Activated naive CD4-positive, alpha-beta T cell treated with anti-CD3 and anti-CD28 coated beads, Interleukin-2, amount 10 ng/mL, durations not matched to agents 7 days and 5 days (primary cell): ENCODE measurements at regions not wholly inside any gene's neighbourhood (a gene's known extent, or its start where the extent isn't known, plus 50 kb on each side); places are given as distances from the start of the nearest gene placed in this dataset.
"Not testable (repeated sequence)": the region's sequence is repeated elsewhere in the genome, so short reads cannot be mapped to it uniquely, and the experiment has no call there.

Source experiments
- CTCF ChIA-PET: fragments of 350-600 bp; sonication (Branson Sonifier 250); formaldehyde crosslinking; loops from one replicate; lab custom pipeline; 2021; ENCODE audit warnings: antibody characterized with exemption; lab: Charles Lee
- DNase-seq: peaks from one replicate; pipeline ENCODE4 v3.0.0-alpha.2; 2020
- H3K27ac Mint-ChIP-seq: one replicate; pipeline ENCODE4 v1.8.0; 2021; ENCODE audit warnings: mild to moderate bottlenecking, moderate library complexity, mixed read lengths
- H3K27me3 Mint-ChIP-seq: one replicate; pipeline ENCODE4 v1.8.0; 2021; ENCODE audit warnings: mild to moderate bottlenecking, mixed read lengths
- H3K36me3 Mint-ChIP-seq: one replicate; pipeline ENCODE4 v1.8.0; 2021; ENCODE audit warnings: mixed read lengths
- H3K4me1 Mint-ChIP-seq: one replicate; pipeline ENCODE4 v1.8.0; 2021; ENCODE audit warnings: mixed read lengths
- H3K4me3 Mint-ChIP-seq: one replicate; pipeline ENCODE4 v1.8.0; 2021; ENCODE audit warnings: mild to moderate bottlenecking, moderate library complexity, mixed read lengths
- H3K9me3 Mint-ChIP-seq: one replicate; pipeline ENCODE4 v1.8.0; 2021; ENCODE audit warnings: mixed read lengths

DNA sequence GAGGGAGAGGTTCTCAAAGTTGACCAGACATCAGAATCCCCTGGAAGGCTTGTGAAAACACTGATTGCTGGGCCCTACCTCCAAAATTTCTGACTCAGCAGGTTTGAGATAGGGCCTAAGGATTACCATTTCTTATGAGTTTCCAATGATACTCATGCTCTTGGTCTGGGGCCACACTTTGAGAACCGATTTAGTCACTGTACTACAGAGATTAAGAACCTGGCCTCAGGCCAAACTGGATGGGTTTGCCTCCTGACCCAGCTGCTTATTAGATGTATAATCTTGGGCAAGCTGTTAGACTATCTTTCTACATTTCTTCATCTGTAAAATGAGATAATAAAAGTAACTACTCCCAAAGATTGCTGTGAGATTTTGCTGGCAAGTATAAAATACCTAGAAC, 77.1 kb upstream of the SCIN start:
- no peaks in the 10 kb centered on the region for H3K9me3 Mint-ChIP-seq
- H3K4me1 Mint-ChIP-seq: no peaks in the 10 kb centered on the region
- H3K27ac Mint-ChIP-seq: no peak overlapping the region
- H3K36me3 Mint-ChIP-seq: no peaks in the 10 kb centered on the region
- no peak overlapping the region for H3K4me3 Mint-ChIP-seq
- no peak for DNase-seq
- CTCF ChIA-PET: interaction anchor here (1.3 to 2.8 kb wide), 2 partner anchors 35 to 50 kb away, joined by 4 to 31 read pairs; no protein-coding TSS in a partner anchor
- H3K27me3 Mint-ChIP-seq: no peaks in the 10 kb centered on the region

DNA sequence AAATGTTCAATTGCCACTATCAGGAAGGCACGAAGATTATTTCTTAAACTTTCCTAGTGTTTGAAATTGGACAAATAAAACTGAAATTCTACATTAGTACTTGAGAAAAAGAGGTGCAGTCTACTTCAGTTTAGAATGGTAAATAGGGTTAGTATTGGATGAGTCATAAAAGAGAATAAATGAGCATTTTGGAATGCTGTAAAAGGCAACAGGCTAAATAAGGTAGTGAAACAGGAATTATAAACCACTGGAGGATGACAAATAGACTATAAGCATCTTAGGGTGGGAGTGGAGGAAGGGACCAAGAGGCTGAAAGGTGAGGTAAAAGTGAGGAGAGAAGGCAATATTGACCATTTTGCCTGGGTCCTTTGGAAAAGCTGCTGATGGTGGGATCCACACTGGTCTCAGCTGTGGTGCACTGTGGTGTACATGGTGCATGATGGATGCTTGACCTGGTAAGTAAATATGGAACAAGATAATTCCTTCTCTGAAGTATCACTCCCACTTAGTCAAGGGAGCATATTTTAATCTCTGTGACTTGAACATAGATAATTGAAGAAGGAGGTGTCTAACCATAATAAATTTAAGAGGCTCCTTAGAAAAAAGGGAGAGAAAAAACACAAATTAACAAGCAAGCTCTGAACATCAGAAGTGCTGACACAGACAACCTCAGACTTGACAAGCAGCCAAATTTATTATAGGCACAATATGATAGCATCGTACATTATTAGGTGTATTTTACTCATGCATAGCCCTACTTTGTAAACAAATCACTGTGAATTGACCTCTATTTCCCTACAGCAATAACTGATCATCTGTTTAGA, 76.4 kb upstream of the SCIN start:
- H3K4me3 Mint-ChIP-seq: no peak overlapping the region
- H3K27me3 Mint-ChIP-seq: no peaks in the 10 kb centered on the region
- no peak for DNase-seq
- no peaks in the 10 kb centered on the region for H3K36me3 Mint-ChIP-seq
- CTCF ChIA-PET: interaction anchor here (0.7 to 2.8 kb wide), 5 partner anchors 31 to 60 kb away, joined by 3 to 31 read pairs (median 4); no protein-coding TSS in a partner anchor
- H3K4me1 Mint-ChIP-seq: no peaks in the 10 kb centered on the region
- H3K9me3 Mint-ChIP-seq: no peaks in the 10 kb centered on the region
- H3K27ac Mint-ChIP-seq: no peak overlapping the region

DNA sequence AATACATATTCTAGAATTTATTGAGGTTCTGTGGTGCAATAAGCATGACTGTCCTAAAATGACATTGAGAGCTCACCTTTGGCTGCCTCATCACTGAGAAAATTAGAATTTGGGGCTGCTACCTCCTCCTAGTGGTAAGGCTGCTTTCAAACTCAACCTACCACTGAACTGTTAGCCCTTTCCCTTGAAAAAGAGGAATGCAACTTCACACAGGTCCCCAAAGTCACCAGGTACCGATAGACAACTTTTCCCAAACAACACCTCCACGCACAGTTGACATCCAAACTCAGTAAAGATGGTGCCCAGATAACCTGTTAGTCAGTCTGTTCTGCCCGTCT, 75.9 kb upstream of the SCIN start:
- no peak overlapping the region for H3K4me3 Mint-ChIP-seq
- DNase-seq: no peak
- no peak overlapping the region for H3K27ac Mint-ChIP-seq
- H3K36me3 Mint-ChIP-seq: no peaks in the 10 kb centered on the region
- CTCF ChIA-PET: interaction anchor here (0.7 to 2.8 kb wide), 7 partner anchors 18 to 63 kb away, joined by 3 to 31 read pairs (median 4); no protein-coding TSS in a partner anchor
- no peaks in the 10 kb centered on the region for H3K9me3 Mint-ChIP-seq
- no peaks in the 10 kb centered on the region for H3K27me3 Mint-ChIP-seq
- H3K4me1 Mint-ChIP-seq: no peaks in the 10 kb centered on the region

DNA sequence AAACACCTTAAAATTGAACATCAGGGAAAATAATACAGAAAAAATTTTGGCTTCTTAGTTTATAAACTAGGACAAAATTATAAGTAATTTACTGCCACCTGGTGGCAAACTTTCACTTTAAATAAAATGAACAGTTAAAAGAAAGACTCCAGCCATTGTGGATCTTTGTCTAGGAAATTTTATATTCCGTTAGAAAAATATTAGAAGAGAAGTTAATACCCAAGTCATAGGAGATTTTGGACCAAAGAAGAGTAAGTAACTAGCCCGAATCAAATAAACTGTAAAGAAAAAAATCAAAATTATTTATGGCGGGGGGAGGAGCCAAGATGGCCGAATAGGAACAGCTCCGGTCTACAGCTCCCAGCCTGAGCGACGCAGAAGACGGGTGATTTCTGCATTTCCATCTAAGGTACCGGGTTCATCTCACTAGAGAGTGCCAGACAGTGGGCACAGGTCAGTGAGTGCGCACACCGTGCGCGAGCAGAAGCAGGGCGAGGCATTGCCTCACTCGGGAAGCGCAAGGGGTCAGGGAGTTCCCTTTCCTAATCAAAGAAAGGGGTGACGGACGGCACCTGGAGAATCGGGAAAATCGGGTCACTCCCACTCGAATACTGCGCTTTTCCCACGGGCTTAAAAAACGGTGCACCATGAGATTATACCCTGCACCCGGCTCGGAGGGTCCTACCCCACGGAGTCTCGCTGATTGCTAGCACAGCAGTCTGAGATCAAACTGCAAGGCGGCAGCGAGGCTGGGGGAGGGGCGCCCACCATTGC, 73.4 kb upstream of the SCIN start:
- not testable (repeated sequence) for H3K27ac Mint-ChIP-seq, H3K9me3 Mint-ChIP-seq, H3K4me1 Mint-ChIP-seq, H3K4me3 Mint-ChIP-seq, H3K27me3 Mint-ChIP-seq, DNase-seq, H3K36me3 Mint-ChIP-seq
- CTCF ChIA-PET: interaction anchor here (0.7 kb wide), 1 partner anchor 39 kb away, joined by 3 read pairs; no protein-coding TSS in a partner anchor

DNA sequence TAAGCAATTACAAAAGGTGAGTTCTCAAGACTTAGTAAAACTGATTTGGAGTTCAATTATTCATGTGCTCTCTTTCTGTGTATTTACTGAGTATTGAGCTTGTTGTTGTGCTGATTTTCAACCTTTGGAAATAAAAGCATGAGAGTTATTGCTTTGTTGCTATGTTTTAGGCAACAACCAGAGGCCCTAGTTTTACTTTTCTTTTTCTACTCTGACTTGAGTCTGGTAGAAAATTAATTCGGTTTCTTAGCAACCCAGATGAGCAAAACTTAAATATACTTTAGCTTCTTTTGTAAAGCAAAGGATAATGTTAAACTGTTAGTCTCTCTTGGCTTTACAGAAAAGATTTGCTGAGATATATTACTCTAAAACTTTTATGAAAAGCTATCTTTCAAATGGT, 66.4 kb upstream of the SCIN start:
- Mint-ChIP-seq H3K4me3 (no peak overlapping the region), H3K4me1 (no peaks in the 10 kb centered on the region), H3K27ac (no peak overlapping the region), H3K9me3 (no peaks in the 10 kb centered on the region), H3K27me3 (no peaks in the 10 kb centered on the region), H3K36me3 (no peaks in the 10 kb centered on the region)
- CTCF ChIA-PET: interaction anchor here (1.0 kb wide), 1 partner anchor 45 kb away, joined by 3 read pairs; no protein-coding TSS in a partner anchor
- no peak for DNase-seq

DNA sequence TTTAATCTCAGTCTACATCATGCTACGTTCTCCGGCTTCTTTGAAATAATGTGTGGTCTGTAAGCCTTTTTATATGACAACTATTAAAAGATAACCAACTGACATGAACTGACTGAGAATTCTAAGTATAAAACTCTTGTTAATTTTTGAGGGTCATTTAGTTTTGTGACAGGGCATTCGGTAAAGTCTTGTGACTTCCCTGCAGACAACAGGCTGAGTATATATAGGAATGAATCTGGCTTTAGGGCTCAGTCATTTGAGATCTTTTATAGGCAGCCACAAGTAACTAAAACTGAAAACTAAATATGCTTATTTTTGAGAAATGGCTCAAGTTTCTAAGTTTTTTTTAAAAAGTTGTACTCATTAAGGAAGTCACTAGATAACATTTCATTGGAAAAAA, 62.5 kb upstream of the SCIN start:
- Mint-ChIP-seq H3K27me3 (peaks cover 6% of the 10 kb centered on the region), H3K9me3 (no peaks in the 10 kb centered on the region), H3K4me1 (no peaks in the 10 kb centered on the region), H3K36me3 (no peaks in the 10 kb centered on the region), H3K27ac (no peak overlapping the region), H3K4me3 (no peak overlapping the region)
- CTCF ChIA-PET: no interaction called here
- DNase-seq: no peak

DNA sequence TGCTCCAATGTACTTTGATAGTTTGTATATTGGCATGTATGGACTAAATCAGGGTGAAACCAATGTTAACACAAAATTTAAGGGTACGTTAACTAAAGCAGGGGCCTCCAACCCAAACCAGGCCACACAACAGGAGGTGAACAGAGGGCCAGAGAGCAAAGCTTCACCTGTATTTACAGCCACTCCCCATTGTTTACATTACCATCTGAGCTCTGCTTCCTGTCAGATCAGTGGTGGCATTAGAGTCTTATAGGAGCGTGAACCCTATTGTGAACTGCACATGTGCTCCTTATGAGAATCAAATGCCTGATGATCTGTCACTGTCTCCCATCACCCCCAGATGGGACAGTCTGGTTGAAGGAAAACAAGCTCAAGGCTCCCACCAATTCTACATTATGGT, 62.0 kb upstream of the SCIN start:
- Mint-ChIP-seq H3K4me3 (no peak overlapping the region), H3K36me3 (no peaks in the 10 kb centered on the region), H3K27ac (no peak overlapping the region), H3K4me1 (no peaks in the 10 kb centered on the region), H3K9me3 (no peaks in the 10 kb centered on the region), H3K27me3 (peaks cover 6% of the 10 kb centered on the region)
- DNase-seq: no peak
- CTCF ChIA-PET: no interaction called here

DNA sequence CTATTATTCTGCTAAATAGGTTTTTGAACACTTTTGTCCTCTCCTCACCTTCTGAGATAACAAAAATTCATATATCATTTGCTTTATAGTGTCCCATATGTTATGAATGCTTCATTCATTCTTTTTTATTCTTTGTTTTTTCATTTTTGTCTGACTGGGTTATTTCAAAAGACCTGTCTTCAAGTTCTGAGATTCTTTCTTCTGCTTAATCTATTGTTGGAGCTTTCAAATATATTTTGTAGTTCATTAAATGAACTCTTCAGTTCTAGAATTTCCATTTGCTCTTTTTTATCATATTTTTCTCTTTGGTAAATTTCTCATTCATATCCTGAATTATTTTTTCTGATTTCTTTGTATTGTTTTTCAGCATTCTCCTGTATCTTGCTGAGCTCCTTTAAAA, 53.1 kb upstream of the SCIN start:
- H3K4me3 Mint-ChIP-seq: no peak overlapping the region
- H3K9me3 Mint-ChIP-seq: no peaks in the 10 kb centered on the region
- H3K4me1 Mint-ChIP-seq: no peaks in the 10 kb centered on the region
- no peak for DNase-seq
- peaks cover 8% of the 10 kb centered on the region for H3K27me3 Mint-ChIP-seq
- no peaks in the 10 kb centered on the region for H3K36me3 Mint-ChIP-seq
- no peak overlapping the region for H3K27ac Mint-ChIP-seq
- CTCF ChIA-PET: no interaction called here

DNA sequence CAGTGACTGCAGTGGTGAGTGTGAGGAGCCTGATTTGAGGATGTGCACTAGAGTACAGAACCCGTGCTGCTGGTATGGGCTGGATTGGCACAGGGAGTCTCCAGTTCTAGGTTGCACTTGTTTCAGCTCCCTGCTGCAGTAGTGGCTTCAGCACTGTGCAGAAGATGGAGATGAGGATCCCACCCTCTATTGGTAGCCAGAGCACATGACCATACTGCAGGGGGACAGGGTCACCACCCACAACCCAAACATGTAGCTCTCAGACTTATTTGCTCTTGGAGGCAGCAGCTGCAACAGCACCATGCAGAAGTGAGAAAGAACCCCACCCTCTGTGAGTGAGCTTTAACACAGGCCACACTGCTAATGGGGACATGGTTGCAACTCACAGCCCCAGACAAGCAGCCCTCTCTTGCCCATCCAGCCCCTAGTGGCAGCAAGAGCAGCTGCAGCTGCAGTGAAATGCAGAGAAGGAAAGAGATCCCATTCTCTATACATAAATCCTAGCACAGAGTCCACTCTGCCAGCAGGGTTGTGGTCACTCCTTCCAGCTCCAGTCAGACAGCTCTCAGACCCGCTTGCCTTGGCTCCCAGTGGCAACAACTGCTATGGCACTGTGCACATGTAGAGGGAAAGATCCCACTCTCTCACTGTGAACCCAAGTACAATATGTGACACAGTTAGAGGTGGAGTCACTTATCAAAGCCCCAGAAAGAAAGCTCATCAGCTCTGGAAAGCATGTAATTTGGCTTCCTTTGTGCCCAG, 51.4 kb upstream of the SCIN start:
- no peak for DNase-seq
- Mint-ChIP-seq H3K27me3 (peaks cover 8% of the 10 kb centered on the region), H3K27ac (no peak overlapping the region), H3K4me1 (no peaks in the 10 kb centered on the region), H3K36me3 (no peaks in the 10 kb centered on the region), H3K9me3 (no peaks in the 10 kb centered on the region), H3K4me3 (no peak overlapping the region)
- CTCF ChIA-PET: interaction anchor here (0.5 to 1.1 kb wide), 3 partner anchors 8 to 681 kb away, joined by 3 read pairs; no protein-coding TSS in a partner anchor

DNA sequence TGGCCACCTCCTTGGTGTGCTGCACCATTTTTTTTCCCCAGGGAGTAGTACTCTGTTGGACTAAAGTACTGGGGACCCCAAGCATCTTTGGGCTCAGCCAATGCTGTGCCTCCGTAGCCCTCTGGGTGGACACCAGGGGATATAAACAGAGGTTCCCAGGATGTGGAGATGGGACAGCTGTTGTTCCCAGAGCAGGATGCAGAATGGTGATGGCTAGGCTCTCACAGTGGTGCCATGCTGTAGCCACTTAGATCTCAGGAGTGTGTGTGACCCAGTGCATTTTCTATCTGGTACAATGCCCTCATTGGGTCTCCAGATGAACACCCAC, 50.9 kb upstream of the SCIN start:
- Mint-ChIP-seq H3K36me3 (no peaks in the 10 kb centered on the region), H3K4me3 (no peak overlapping the region), H3K9me3 (no peaks in the 10 kb centered on the region), H3K27ac (no peak overlapping the region), H3K4me1 (no peaks in the 10 kb centered on the region), H3K27me3 (peaks cover 8% of the 10 kb centered on the region)
- no peak for DNase-seq
- CTCF ChIA-PET: interaction anchor here (0.5 to 1.1 kb wide), 3 partner anchors 9 to 680 kb away, joined by 3 read pairs; no protein-coding TSS in a partner anchor
